ENCODE measurements at regions not wholly inside any gene's neighbourhood (a gene's known extent, or its start where the extent isn't known, plus 50 kb on each side); places are given as distances from the start of the nearest gene placed in this dataset.
"Not testable (repeated sequence)": the region's sequence is repeated elsewhere in the genome, so short reads cannot be mapped to it uniquely, and the experiment has no call there.

DNA sequence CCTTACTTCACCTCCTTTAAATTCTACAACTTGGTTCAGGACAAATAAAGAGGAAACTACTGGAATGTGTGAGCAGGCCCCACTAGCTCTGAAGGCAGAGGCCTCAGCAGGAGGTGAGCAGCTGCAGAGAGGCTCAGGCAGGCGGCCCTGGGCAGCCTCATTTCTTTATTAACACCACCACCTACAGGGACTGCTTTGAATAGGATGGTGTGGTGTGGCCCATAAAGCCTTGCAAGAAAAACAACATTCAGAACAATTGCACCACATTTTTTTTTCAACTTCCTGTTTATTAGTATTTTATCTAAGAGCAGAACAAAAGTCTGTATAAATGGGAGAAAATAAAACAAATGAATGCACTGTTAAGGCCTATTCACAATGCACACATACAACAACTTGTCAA, 333.7 kb downstream of the BCL2L11 start:
- TF ChIP-seq, protein P1, sequence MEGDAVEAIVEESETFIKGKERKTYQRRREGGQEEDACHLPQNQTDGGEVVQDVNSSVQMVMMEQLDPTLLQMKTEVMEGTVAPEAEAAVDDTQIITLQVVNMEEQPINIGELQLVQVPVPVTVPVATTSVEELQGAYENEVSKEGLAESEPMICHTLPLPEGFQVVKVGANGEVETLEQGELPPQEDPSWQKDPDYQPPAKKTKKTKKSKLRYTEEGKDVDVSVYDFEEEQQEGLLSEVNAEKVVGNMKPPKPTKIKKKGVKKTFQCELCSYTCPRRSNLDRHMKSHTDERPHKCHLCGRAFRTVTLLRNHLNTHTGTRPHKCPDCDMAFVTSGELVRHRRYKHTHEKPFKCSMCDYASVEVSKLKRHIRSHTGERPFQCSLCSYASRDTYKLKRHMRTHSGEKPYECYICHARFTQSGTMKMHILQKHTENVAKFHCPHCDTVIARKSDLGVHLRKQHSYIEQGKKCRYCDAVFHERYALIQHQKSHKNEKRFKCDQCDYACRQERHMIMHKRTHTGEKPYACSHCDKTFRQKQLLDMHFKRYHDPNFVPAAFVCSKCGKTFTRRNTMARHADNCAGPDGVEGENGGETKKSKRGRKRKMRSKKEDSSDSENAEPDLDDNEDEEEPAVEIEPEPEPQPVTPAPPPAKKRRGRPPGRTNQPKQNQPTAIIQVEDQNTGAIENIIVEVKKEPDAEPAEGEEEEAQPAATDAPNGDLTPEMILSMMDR (IDR thresholded peaks at IDR 0.05), result peak in 1 of 7 experiments; percentile 20
- not testable (repeated sequence) for TF ChIP-seq POLR2A, POLR2AphosphoS5 (IDR thresholded peaks at IDR 0.05)

Data from stomach (tissue), 4 donors.